NCI-H146 treated with DMSO at 0.1 percent for 48 hours (cell line): ENCODE measurements at regions not wholly inside any gene's neighbourhood (a gene's known extent, or its start where the extent isn't known, plus 50 kb on each side); places are given as distances from the start of the nearest gene placed in this dataset.

ENCODE experiments used
- DNase-seq: peaks from one replicate; lab custom pipeline; 2025; ENCODE audit not compliant: unreplicated experiment; lab: John Stamatoyannopoulos, UW

DNA sequence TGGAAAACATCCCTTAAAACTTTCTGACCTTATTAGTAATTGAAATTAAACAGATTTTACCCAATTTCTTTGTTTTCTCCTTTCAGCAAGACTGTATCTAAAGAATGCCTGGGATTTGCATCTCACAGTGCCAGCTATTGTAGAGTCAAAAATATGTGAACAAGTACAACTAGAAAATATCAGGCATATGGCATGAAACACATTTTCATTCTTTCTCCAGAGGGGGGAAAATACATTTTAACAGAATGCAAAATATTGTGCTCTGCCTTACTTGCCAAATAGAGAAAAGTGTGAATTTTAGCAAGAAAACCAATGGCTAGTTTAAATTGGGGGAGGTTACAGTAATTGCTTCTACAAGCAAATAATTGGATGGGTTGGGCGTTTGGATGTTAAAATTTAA is 366.6 kb upstream of the FIGN start:
- no peak for DNase-seq

DNA sequence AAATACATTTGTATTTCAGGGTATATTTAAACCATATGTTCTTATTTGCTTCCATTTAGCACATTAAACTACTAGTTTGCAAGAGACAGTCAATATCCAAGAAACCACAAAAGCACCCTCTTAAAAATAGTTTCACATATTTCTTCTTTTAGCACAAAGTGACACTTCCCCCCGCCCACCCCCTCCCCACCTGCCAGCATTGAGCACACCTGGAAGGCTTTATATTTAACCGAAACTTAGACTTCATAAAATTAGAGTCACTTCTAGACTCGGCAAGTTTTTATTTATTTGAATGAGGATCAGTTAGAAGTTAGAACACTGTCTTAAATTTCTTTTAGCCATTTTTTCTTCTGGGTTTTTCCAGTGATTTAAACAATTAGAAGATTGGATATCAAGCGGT is 355.9 kb upstream of the FIGN start:
- DNase-seq, result no peak

DNA sequence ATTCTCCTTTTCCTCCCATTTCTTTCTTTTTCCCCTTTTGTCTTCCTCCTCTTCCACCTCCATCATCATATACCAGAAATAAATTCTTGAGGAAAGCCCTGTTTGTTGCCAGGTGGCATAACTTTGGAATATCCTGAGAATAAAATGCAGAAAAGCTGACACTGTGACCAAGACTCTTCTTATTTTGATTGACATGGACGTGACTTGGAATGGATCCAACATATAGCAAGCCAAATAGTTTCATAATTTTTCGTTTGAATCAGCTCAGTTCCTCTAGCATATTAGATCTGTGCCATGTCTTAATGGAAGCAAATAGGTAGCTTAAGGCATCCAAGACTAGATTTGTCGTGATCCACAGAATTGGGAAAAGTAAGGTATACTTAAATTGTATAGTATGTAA is 354.7 kb upstream of the FIGN start:
- DNase-seq, result no peak

DNA sequence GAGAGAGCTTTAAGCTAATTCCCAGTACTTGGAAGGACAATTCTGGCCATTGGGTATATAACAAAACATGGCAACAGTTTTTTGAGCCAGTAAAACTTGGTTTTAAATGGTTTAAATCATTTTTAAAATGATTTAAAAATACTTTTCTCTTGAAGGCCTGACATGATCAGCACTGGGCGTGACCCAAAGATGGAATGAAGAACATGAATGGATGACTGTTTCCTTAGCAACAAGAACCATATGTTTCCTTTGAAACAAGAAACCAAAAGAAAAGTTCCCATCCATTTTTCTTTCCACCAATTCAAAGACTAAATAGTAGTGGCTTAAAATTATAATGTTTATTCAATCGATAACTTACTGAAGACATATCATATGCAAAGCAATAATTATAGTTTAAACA is 348.3 kb upstream of the FIGN start:
- no peak for DNase-seq

DNA sequence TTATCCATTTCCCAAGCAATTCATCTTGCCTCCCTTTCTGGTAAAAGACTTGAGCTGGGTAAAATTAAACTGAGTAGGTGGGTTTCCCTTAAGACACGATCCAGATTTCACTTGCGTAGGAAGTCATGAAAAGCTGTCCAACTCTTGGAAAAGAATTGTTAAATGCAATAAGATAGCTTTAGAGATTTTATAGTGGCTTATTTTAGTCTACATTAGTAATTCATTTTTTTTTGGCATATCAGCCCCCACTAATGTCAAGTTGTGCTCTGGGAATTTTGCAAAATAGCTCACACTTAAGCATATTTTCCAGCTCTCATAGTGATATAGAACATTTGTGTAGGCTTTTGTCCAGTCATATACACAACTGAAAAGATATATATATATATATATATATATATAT is 344.7 kb upstream of the FIGN start:
- DNase-seq, result no peak

DNA sequence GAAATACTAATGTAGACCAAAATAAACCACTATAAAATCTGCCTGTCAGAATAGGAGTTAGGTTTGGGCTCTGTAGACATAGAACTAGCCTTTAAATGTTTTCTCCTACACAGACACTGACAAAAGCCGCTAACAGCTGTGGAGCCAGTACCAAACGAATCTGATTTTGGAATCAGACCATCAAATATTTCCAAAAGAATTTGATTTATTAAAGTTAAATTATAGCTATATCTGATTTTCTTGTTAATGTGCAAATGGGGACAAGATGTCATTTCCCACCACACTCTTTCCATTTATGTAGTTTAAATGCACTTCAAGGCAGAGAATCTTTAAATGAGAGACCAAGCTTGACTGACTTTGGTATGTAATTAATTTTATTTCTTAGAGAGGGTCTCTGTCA is 343.4 kb upstream of the FIGN start:
- DNase-seq, result no peak

DNA sequence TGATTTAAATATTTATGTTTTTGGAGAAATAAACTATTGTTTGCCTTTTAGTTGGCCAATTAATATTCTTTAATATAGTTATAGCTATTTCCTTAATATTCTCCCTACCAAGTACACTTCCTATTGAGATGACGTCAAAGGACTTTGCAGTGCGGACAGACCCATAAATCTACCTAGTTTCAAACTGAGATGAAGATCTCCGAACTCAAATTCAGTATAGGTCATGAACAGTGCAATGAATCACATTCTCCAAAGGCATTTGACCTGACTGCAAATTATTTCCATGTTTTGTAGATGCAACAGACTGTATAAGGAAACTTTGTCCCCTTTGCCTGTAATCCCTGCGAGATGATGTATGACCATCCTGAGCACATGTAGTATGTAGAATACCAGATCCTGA is 342.6 kb upstream of the FIGN start:
- DNase-seq, result no peak

DNA sequence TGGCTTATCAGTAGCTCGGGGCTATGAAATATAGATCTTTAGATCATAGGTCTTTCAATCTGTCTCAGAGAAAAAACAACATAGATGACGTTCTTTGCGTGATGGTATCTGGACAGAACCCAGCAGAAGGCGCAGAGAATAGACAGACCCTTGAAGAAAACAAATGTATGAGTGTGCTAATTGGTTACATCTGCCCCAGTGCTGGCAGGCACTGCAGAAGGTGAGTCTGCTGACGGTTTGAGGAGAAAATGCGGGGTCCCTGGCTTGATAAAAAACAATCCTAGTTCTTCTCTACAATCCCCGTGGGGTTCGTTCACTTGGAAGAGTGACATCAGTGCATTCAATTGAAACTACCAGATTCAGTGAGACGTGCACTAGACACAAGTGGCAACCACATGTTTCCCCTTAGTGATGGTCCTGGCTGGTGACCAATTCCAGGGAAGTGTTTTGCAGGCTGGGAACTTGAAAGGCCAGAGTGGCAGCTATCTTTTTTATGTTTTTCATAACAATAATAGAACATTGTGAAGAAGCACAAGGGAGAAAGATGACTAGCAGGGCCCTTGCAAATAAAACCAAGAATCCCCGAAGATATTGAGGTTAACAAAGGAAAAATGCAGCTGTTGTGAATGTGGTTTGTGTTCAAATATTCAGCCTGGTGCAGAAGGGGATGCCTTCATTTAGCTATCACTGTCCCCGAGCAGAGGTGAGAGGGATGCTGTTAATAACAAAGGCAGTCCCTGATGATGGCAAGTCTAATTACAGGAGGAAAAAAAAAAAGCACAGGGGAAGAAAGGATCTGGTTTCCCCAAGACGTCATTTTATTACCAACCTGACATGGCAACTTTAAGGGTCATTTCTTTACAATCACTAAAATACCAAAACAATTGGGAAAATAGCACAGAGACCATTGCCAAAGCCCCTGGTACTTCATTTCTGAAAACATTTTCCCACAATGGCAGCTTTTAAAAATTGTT is 337.6 kb upstream of the FIGN start:
- no peak for DNase-seq

DNA sequence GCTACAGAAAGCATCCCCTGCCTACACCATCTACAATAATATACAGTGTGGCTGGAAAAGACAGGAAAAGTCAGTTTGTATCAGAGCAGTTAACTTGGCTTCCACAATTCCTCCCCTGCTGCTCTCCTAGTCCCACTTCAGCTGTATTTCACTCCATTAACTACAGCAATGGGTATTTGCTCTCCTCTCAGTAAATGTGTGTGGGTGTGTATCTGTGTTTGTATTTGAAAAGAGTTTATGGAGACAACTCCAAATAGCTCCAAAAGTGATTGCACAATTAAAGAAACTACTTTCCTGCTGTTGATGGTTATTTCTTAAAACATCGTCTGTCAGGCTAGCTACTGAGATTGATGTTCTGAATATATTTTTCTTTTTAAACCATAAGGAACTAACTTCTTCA is 333.7 kb upstream of the FIGN start:
- no peak for DNase-seq

DNA sequence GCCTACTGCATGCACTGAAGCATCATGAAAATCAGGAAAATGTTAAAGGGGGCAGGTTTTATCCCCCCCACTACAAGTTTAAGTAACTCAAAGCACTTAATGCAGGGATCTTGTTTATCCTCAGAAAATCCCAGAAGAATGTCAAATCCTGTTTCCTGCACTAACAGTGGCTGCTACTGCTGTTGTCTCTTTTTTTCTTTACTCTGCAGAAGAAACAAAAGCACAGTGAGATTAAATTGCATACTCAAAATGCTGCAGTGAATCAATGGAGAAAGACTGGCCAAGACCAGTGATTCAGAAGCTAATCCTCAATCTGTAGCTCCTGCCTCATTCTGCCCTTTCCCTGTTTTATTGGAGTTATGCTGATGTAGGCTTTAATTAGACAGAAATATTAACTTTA is 332.3 kb upstream of the FIGN start:
- no peak for DNase-seq

DNA sequence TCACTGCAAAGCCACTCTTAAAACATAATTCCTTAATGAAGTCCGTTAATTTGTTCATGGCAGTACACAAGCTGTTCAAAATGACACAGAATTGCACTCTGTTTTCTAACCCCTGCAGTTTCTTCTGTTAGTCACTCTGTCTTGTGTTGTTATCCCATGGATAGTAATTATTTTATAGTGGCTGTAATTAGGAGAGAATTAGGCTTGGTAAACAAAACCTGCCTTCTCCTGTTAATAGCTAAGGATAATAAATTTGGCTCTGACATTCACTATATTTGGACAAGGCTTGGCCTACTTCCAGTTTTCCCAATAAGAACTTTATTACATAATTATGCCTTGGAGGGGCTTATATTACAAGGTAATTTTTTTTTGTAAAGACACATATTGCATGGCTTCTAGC is 330.3 kb upstream of the FIGN start:
- peak; percentile 61 for DNase-seq

DNA sequence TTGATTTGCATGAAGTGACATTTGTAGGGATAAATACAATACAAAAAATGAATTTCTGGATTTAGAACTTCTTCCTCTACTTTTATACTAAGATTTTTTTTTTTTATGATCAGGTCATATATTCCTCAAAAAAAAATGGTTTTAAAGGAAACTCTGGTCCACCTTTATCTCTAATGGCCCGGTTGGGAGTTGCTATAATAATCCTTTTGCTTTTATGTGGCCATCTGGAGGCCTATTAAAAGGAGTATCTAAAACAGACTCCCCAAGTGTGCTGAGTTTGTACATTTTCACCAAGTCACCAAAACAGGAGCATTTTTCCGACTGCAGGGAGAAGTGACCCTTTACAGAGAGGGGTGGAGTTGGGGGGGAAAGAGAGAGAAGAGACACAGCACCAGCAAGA is 329.2 kb upstream of the FIGN start:
- DNase-seq, result no peak

DNA sequence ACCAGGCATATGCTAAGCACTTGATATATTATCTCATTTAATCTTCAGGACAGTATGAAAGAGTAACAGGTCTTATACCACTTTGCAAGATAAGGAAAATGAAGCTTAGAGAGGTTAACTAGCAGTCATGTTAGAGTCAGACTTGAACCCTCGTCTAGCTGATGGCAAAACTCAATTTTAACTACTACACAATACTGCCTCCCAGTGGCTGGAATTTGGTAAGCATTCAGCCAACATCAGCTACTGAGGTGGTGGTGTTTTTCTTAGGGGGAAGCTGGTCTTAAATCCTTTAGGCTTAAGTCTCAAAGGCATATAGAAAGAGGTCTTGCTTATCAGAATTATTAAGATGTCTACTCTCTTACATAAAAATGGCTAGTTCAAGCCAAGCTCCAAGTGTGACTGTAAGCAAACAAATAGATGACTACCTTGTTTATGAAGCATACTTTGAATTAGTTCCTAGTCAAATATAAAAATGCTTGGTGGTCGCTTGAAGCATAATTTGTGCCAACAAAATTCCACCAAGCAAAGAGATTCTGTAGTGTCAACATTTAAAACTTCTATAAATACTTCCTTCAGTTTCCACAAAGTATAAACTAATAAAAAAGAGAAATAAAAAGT is 325.4 kb upstream of the FIGN start:
- DNase-seq, result no peak

DNA sequence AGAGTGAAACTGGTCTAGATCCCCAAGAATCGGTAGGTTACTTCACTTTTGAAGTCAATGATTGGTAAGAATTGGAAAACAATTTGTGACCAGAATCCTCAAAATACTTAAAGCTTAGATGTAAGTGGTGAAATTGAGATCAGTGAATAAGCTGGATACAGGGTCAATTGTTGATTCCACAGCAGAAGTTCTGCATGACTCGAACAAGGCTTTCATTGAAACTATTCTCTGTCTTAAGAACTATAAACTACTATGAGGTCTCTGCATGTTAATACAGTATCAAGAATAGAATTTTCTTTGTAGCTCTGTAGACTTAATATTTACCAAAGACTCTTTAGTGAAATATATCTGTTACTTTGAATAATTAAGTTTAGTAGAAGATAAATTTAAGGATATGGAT is 324.2 kb upstream of the FIGN start:
- no peak for DNase-seq

DNA sequence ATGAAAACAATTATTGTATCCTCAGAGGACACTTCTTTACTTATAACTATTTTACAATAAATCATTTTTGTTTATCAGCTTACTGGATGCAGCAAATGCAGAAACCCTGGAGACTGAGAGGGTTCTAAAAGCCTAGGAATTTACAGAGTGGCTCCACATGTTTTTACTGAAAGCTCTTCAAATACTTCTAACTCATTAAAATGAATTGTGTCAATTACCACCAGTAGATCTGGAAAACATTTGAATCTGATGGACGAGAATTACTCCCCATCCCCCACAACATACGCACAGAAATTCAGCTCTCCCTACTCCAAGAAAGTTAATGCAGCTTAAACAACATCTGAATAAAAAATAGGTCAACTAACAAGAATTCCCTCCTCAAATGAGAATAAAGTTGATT is 319.8 kb upstream of the FIGN start:
- DNase-seq, result no peak

DNA sequence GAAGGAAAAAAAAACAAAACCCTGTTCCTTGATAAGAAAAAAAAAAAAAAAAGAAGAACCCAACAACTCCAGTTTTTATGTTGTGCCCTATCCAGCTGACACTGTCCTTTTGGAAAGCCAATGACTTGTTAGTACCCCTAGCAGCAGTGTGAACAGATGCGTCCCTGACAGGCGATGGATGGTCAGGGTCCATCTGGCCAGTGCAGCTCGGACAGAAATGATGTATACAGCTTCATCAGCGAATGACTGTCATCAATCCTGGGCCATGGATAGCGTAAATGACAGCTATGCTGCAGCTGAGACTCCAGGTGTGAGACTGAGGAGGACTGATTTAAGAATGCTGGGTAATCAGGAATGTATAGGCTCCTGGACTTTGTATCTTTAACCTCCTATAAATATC is 318.8 kb upstream of the FIGN start:
- no peak for DNase-seq

DNA sequence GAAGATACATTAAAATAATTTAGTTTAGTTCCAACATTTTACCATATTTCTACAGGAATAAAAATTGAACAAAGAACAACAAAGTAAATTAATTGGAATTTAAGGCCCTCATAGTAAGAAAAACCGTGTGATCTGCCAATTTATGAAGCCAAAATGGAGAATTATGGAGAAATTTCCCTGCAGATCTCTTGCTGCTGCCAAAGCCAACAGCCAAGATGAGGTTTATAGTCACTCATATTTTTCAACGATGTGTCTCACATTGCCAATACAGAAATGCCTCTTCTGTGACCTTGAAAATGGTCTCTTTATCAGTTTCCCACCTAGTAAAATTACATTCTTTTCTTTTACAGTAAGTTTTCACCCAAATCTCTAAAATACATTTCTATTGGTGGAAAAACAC is 317.2 kb upstream of the FIGN start:
- no peak for DNase-seq

DNA sequence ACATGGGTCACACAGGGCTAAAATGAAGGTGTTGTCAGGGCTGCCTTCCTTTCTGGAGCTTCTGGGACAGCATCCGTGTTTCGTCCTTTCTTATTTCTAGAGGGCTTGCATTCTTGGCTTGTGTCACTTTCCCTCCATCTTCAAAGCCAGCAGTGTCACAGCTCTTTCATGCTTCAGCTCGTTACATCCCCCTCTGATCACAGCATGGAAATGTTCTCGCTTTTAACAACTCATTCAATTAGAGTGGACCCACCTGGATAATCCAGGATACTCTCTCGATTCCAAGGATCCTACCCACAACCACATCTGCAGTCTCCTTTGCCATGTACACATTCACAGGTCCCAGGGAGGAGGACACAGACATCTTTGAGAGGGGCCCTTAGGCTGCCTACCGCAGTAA is 316.2 kb upstream of the FIGN start:
- no peak for DNase-seq

DNA sequence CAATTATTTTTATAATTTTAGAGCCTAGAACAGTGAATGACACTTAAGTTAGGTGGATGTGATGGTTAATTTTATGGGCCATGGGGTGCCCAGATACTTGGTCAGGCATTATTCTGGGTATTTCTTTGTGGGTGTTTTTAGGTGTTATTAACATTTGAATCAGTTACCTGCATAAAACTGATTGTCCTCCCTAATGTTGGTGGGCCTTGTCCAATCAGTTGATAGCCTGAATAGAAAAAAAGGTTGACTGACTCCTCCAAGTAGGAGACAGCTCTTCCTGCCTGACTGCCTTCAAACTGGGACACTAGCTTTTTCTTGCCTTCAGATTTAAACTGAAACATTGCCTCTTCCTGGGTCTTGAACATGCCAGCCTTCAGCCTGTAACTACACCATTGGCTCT is 312.9 kb upstream of the FIGN start:
- no peak for DNase-seq

DNA sequence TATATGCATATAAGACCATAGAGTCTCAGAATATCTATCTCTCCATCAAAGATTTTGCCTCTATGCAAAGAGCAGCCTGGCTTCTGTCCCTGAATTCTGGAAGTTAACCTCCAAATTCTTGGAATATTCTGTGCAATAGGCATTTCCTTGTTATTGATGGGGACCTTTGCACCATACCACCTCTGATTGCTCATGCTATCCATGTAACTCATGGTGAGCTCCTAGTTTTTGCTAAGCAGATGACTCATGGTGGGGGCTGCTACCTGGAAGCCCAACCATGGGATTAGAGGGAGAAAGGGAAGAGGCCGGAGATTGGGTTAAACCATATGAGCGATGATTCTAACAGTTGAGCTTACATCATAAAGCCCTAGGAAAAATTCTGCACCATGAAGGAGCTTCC is 310.2 kb upstream of the FIGN start:
- DNase-seq, result no peak

DNA sequence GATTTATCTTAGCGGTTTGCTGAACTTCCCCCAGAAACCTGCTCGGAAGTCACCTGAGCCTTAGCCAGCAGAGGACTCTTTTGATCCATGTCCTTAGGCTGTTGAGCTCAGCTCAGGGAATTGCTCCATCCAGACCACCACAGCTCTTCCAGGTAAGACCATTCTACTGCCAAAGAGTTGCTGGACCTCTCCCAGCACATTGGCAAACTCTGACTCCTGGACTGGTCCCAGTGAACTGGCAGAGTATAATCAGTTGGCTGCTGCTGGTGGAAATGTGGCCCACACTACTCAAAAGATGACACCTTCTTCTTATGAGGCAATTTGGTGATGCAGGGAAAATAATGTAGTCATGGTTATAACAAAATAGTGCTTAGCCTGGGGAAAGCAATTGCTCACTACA is 308.8 kb upstream of the FIGN start:
- no peak for DNase-seq

DNA sequence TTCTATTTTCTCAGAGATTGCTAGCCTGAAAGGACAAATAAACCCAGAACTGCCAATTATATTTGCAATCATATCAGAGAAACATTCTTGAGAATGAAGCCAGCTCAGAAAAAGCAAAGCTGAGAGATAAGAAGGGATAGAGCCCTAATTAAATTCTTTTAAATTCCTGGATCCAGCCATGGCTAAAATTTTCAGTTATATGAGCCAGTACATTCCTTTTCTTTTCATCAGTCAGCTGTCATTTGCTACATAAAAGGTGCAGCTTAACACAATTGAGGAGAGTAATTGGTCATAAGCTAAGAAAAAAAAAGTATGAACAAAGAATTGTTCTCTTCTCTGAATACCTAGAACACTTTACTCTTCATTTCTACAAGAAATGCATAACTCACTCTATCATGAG is 303.5 kb upstream of the FIGN start:
- DNase-seq, result no peak

DNA sequence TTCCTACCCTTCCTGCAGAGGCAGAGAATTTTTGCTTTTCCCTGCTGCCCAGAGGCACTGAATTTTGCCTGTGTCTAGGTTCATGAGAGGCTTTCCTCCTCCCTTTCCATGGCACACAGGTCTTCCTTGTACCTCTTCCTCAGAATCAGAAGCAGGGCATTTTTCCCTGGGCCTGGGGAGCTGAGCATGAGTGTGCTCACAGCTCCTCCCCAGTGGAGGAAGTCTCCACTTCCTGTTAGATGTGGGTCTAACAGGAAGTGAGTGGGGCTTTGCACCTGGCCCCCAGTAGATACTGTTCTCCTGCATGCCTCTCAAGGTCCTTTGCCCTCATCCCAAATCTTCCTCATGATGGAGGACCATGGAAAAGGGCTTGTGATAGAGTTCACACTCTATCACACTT is 297.2 kb upstream of the FIGN start:
- no peak for DNase-seq
